OCI-LY3 (cell line): ENCODE measurements at regions not wholly inside any gene's neighbourhood (a gene's known extent, or its start where the extent isn't known, plus 50 kb on each side); places are given as distances from the start of the nearest gene placed in this dataset.

Experiments used
- H2AFZ ChIP-seq: fragments of 200-600, 300-600 bp; shearing (Covaris generic); 2 replicates; pipeline ENCODE4 v1.6.0; 2014; ENCODE audit warnings: antibody characterized with exemption, low read depth, low read length
- H3K27ac ChIP-seq: fragments of 200-600, 300-600 bp; sonication (generic); 2 replicates; pipeline ENCODE4 v1.5.1; 2014; ENCODE audit warnings: mild to moderate bottlenecking, low read length, moderate library complexity, mixed read lengths
- H3K27me3 ChIP-seq: fragments of 200-600, 300-600 bp; sonication (generic); 2 replicates; pipeline ENCODE4 v1.6.1; 2014; ENCODE audit warnings: low read depth, low read length, mixed read lengths
- H3K36me3 ChIP-seq: fragments of 200-600, 300-600 bp; sonication (generic); replicated peaks from 2 replicates; pipeline ENCODE3; 2014; ENCODE audit warnings: low read depth, low read length, mixed read lengths
- H3K4me1 ChIP-seq: fragments of 300-600, 200-600 bp; sonication (generic); 2 replicates; pipeline ENCODE4 v1.6.1; 2014; ENCODE audit warnings: low read length, mixed read lengths
- H3K4me2 ChIP-seq: fragments of 200-600, 300-600 bp; sonication (generic); 2 replicates; pipeline ENCODE4 v1.6.1; 2014; ENCODE audit warnings: low read length, mixed read lengths
- H3K4me3 ChIP-seq: fragments of 300-600, 200-600 bp; sonication (generic); 2 replicates; pipeline ENCODE4 v1.5.1; 2014; ENCODE audit warnings: antibody characterized with exemption, mild to moderate bottlenecking, low read length, moderate library complexity
- H3K79me2 ChIP-seq: fragments of 300-600, 200-600 bp; shearing (Covaris generic); 2 replicates; pipeline ENCODE4 v1.6.1; 2014; ENCODE audit warnings: mild to moderate bottlenecking, low read length, mixed read lengths
- H3K9ac ChIP-seq: fragments of 300-600, 200-600 bp; shearing (Covaris generic); 2 replicates; pipeline ENCODE4 v1.6.0; 2014; ENCODE audit warnings: mild to moderate bottlenecking, low read length, moderate library complexity
- H3K9me3 ChIP-seq: fragments of 200-600, 300-600 bp; shearing (Covaris generic); 2 replicates; pipeline ENCODE4 v1.6.1; 2014; ENCODE audit warnings: low read length, mixed read lengths; ENCODE audit not compliant: insufficient read depth
- H4K20me1 ChIP-seq: fragments of 200-600, 300-600 bp; sonication (generic); 2 replicates; pipeline ENCODE4 v1.6.1; 2016; ENCODE audit warnings: low read length, mixed read lengths; ENCODE audit not compliant: insufficient read depth
- CTCF ChIP-seq: fragments of 200-600, 300-600 bp; sonication (generic); IDR thresholded peaks from 2 replicates; pipeline ENCODE4 v1.5.1; 2014; ENCODE audit warnings: antibody characterized with exemption, low read length, low read depth
- EZH2phosphoT487 ChIP-seq: fragments of 200-600 bp; shearing (Covaris generic); IDR thresholded peaks from 2 replicates; pipeline ENCODE4 v1.6.1; 2018; ENCODE audit warnings: antibody characterized with exemption, mixed run types, low read depth

GRCh38 chr2:52831216-52831615 is 936.4 kb upstream of the CHAC2 start:
- Histone ChIP-seq H3K4me3 (no peak overlapping the region), H4K20me1 (no peaks in the 10 kb centered on the region), H3K9ac (no peak overlapping the region), H3K4me2 (no peak overlapping the region), H3K36me3 (no peaks in the 10 kb centered on the region), H3K9me3 (no peaks in the 10 kb centered on the region), H3K4me1 (no peaks in the 10 kb centered on the region), H2AFZ (no peak overlapping the region), H3K79me2 (no peaks in the 10 kb centered on the region), H3K27me3 (no peaks in the 10 kb centered on the region), H3K27ac (no peak overlapping the region)
- TF ChIP-seq CTCF = no peak
- no peak for TF ChIP-seq EZH2phosphoT487

- no peaks in the 10 kb centered on the region for H4K20me1 ChIP-seq
Measured at GRCh38 chr2:52828112-52828511, 939.5 kb upstream of the CHAC2 start.

GRCh38 chr2:52821631-52822030 is 946.0 kb upstream of the CHAC2 start:
- no peak overlapping the region for H3K27ac ChIP-seq
- H3K9ac ChIP-seq = no peak overlapping the region
- no peaks in the 10 kb centered on the region for H3K4me1 ChIP-seq
- no peaks in the 10 kb centered on the region for H3K9me3 ChIP-seq
- H3K79me2 ChIP-seq = no peaks in the 10 kb centered on the region
- no peaks in the 10 kb centered on the region for H3K27me3 ChIP-seq
- H3K4me3 ChIP-seq = no peak overlapping the region
- H4K20me1 ChIP-seq = no peaks in the 10 kb centered on the region
- H3K36me3 ChIP-seq = no peaks in the 10 kb centered on the region
- TF ChIP-seq CTCF (peak; percentile 47), EZH2phosphoT487 (no peak)
- H3K4me2 ChIP-seq = no peak overlapping the region
- no peak overlapping the region for H2AFZ ChIP-seq

More at GRCh38 chr2:52828112-52828511, 939.5 kb upstream of the CHAC2 start:
- Histone ChIP-seq H2AFZ (no peak overlapping the region), H3K4me1 (no peaks in the 10 kb centered on the region), H3K27me3 (no peaks in the 10 kb centered on the region), H3K36me3 (no peaks in the 10 kb centered on the region), H3K79me2 (no peaks in the 10 kb centered on the region), H3K4me3 (no peak overlapping the region), H3K9me3 (no peaks in the 10 kb centered on the region), H3K9ac (no peak overlapping the region), H3K27ac (no peak overlapping the region), H3K4me2 (no peak overlapping the region)
- TF ChIP-seq CTCF = no peak
- no peak for TF ChIP-seq EZH2phosphoT487

- no peak overlapping the region for H3K4me3 ChIP-seq
Measured at GRCh38 chr2:52818958-52819357, 948.6 kb upstream of the CHAC2 start.

More at GRCh38 chr2:52818958-52819357, 948.6 kb upstream of the CHAC2 start:
- Histone ChIP-seq H3K27me3 (no peaks in the 10 kb centered on the region), H3K36me3 (no peaks in the 10 kb centered on the region), H3K4me2 (no peak overlapping the region), H3K4me1 (no peaks in the 10 kb centered on the region), H3K27ac (no peak overlapping the region), H3K9me3 (no peaks in the 10 kb centered on the region), H4K20me1 (no peaks in the 10 kb centered on the region), H3K79me2 (no peaks in the 10 kb centered on the region), H3K9ac (no peak overlapping the region), H2AFZ (no peak overlapping the region)
- TF ChIP-seq EZH2phosphoT487 (no peak), CTCF (no peak)
